Aorta (tissue), 5 donors: ENCODE measurements at regions not wholly inside any gene's neighbourhood (a gene's known extent, or its start where the extent isn't known, plus 50 kb on each side); places are given as distances from the start of the nearest gene placed in this dataset.

Experiments
- ATAC-seq: fragments of 200-7000 bp; cut with Tn5 transposase; one replicate; pipeline ENCODE4 v1.9.1; 2022; ENCODE audit warnings: moderate library complexity; ENCODE audit not compliant: low FRiP score
- DNase-seq, 2 donors: peaks; one replicate each; pipeline ENCODE4 v3.0.0-alpha.2; 2020
- H3K27ac ChIP-seq, 2 donors: one replicate each; pipeline ENCODE4 v1.5.1; 2013; ENCODE audit warnings: low read length in 2 of 2, mild to moderate bottlenecking in 2 of 2, moderate library complexity in 2 of 2, control low read depth in 1 of 2, inconsistent platforms in 1 of 2, low read depth in 1 of 2
- H3K27me3 ChIP-seq, 2 donors: one replicate each; pipeline ENCODE4 v1.6.1; 2013; ENCODE audit warnings: control low read depth in 1 of 2, low read length in 1 of 2, mild to moderate bottlenecking in 1 of 2, moderate library complexity in 1 of 2; ENCODE audit not compliant: insufficient read depth in 2 of 2, control insufficient read depth in 1 of 2
- H3K36me3 ChIP-seq, 2 donors: one replicate each; pipeline ENCODE4 v1.6.1; 2013; ENCODE audit warnings: control low read depth in 1 of 2, low read length in 1 of 2, mild to moderate bottlenecking in 1 of 2; ENCODE audit not compliant: insufficient read depth in 2 of 2, control insufficient read depth in 1 of 2
- H3K4me1 ChIP-seq, 2 donors: one replicate each; pipeline ENCODE4 v1.6.1; 2013; ENCODE audit warnings: low read length in 2 of 2, control low read depth in 1 of 2, mild to moderate bottlenecking in 1 of 2, moderate library complexity in 1 of 2; ENCODE audit not compliant: insufficient read depth in 2 of 2, control insufficient read depth in 1 of 2
- H3K4me3 ChIP-seq, 2 donors: one replicate each; pipeline ENCODE4 v1.5.1; 2013; ENCODE audit warnings: low read length in 2 of 2, control low read depth in 1 of 2, mild to moderate bottlenecking in 1 of 2
- H3K9me3 ChIP-seq: one replicate; pipeline ENCODE4 v1.6.1; 2013; ENCODE audit warnings: mild to moderate bottlenecking, low read length; ENCODE audit not compliant: control insufficient read depth
- WGBS, 2 donors: extraction: QIAGEN DNeasy Blood & Tissue Kit; methylation state at CpG; one replicate each; pipeline ENCODE4 v1.1.7; 2013; 5-methylcytosine and 5-hydroxymethylcytosine counted together
- intact Hi-C, 2 donors: fragments of 100-400 bp; cut with DNase I; formaldehyde crosslinking; loops; one replicate each; pipeline versions ENCODE4 v1.14.2 to v1.15.0; 2022
- donor health status: healthy with polysubstance abuse.
- donor health status: Bipolar disorder and iron deficiency.
- donor health status: DM: no; HTN: no; CAD: no.
- donor health status: DM: no; HTN: no; CAD: no.
- donor health status: DM: yes; HTN: yes; CAD: no.

DNA sequence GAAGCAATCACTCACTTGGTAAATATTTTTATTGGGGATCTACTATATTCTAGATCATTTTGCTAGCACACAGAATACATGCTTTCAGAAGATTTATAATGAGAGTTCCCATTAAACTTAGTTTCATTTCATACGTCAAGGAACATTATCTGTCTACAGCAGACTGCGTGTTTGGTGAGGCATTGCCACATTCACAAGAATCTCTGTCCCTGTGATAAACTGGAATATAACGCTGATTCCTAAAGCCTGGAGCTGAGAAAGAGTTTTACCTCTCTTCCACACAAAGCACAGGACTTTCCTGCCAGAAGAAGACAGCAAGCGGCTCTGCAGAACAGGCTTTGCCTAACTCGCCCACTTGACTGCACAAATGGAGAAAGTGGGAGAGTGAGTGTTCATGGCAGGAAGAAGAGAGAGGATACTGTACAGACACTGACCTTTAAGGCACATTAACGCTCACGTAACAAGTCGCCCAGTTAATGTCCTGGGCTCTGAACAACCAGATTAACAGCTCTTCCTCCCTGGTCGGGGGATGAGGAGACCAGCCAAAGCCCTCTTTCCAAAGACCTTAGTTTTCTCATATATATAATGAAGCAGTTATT, 356.2 kb downstream of the GPD2 start:
- Histone ChIP-seq H3K9me3 (no peaks in the 10 kb centered on the region), H3K27me3 (no peaks in the 10 kb centered on the region), H3K4me1 (no peaks in the 10 kb centered on the region), H3K36me3 (no peaks in the 10 kb centered on the region), H3K27ac (no peak overlapping the region), H3K4me3 (no peak overlapping the region)
- intact Hi-C loops, result no loop called here
- 82 to 87% methylated on average over 9 of the region's 9 CpGs for WGBS, 2 donors
- no peak for DNase-seq
- no peak for ATAC-seq

DNA sequence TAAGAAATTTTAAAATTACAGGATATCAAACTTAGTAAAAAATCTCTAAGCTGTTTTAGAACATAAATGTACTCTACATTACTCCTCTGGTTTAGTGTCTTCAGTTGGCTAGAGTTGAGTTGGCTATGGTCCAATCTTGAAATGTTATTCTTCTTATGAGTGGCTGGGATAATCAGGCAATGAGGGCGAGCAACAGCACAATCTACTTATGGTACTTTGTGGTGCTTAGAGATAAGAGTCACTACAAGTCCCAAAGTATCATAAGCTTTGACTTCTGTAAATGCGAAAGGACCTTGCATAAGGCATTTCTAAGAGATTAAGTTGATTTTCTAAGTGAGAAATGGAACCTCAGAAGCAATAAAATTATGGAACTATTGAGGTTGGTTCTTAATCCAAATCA, 361.7 kb downstream of the GPD2 start:
- ATAC-seq (no peak), DNase-seq (no peak)
- H3K9me3 ChIP-seq, result no peaks in the 10 kb centered on the region
- H3K27me3 ChIP-seq, result no peaks in the 10 kb centered on the region
- no peak overlapping the region for H3K27ac ChIP-seq
- intact Hi-C loops, result no loop called here
- no peak overlapping the region for H3K4me3 ChIP-seq
- no peaks in the 10 kb centered on the region for H3K36me3 ChIP-seq
- no peaks in the 10 kb centered on the region for H3K4me1 ChIP-seq
- 61 to 68% methylated on average over 2 of the region's 2 CpGs for WGBS, 2 donors

DNA sequence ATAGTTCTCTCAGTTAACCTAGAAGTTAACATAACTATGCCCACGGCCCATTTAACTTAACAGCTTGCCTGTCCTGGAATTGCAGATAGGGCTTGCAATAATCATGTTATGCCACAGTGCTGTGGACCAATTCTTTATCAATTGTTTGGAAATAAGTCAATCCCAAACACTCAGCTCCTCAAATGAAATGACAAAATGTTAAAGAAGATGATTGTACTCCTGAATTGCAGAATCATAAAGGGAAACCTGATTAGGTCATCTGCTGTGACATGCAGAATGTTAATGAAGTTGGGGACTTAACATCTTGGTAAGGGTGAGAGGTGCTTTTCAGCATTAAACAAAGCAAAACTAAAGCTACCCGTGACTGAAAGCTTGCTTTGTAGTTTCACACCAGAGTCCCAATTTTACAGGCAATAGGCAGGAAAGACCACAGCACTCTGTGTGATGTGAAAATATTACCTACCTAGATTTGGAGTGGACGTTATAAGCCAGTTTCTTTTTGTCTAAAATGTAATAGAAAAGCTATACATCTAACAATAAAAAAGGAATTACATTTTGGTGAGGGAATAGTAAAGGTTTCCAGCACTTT, 364.0 kb downstream of the GPD2 start:
- intact Hi-C loops, result no loop called here
- peak overlapping the region; percentile 20 to 26 for H3K4me3 ChIP-seq
- H3K4me1 ChIP-seq, result no peaks in the 10 kb centered on the region

GRCh38 chr2:156800781-156801361, 364.7 kb downstream of the GPD2 start:
- ATAC-seq (no peak), DNase-seq (no peak)
- H3K27me3 ChIP-seq, result peaks cover 0 to 2% of the 10 kb centered on the region in 2 donors
- H3K36me3 ChIP-seq, result no peaks in the 10 kb centered on the region
- no peaks in the 10 kb centered on the region for H3K9me3 ChIP-seq
- intact Hi-C loops, result no loop called here
- no peak overlapping the region for H3K4me3 ChIP-seq
- WGBS, 2 donors, result 50 to 51% methylated on average over 8 of the region's 8 CpGs
- H3K27ac ChIP-seq, result no peak overlapping the region
- no peaks in the 10 kb centered on the region for H3K4me1 ChIP-seq

More for the DNA sequence above, 364.0 kb downstream of the GPD2 start:
- WGBS, 2 donors, result 29 to 30% methylated on average over 3 of the region's 3 CpGs
- Histone ChIP-seq H3K36me3 (no peaks in the 10 kb centered on the region), H3K27ac (no peak overlapping the region), H3K27me3 (peaks cover 0 to 2% of the 10 kb centered on the region in 2 donors), H3K9me3 (no peaks in the 10 kb centered on the region)
- no peak for DNase-seq
- no peak for ATAC-seq

DNA sequence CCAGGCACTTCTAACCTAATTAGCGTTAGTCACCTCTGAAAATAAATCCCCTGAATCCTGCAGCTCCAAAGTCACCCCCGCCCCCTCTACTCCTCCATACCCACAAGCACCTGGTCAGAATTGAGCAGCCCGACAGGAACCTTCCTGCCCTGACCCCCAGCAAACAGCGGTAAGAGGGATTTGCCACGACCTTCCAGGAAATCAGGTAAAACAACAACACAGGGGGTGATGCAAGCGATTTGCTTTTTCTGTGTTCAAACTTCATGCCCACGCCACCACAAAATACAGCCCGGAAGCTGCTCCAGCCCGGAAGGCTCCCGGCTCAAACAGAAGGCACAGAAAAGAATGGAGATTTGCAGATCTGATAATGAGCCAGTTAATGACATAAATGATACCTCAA, 367.1 kb downstream of the GPD2 start:
- H3K4me3 ChIP-seq, result no peak overlapping the region
- H3K4me1 ChIP-seq, result no peaks in the 10 kb centered on the region
- no peak for ATAC-seq
- peaks cover 0 to 2% of the 10 kb centered on the region in 2 donors for H3K27me3 ChIP-seq
- H3K9me3 ChIP-seq, result peaks cover 3% of the 10 kb centered on the region
- 41 to 45% methylated on average over 10 of the region's 10 CpGs for WGBS, 2 donors
- intact Hi-C loops, result no loop called here
- DNase-seq, result peak in 1 of 2 donors; percentile 28
- H3K27ac ChIP-seq, result no peak overlapping the region
- no peaks in the 10 kb centered on the region for H3K36me3 ChIP-seq

- H3K4me3 ChIP-seq, result no peak overlapping the region
- intact Hi-C loops, result no loop called here
- no peak overlapping the region for H3K27ac ChIP-seq
- H3K9me3 ChIP-seq, result peaks cover 3% of the 10 kb centered on the region
- no peaks in the 10 kb centered on the region for H3K4me1 ChIP-seq
- H3K36me3 ChIP-seq, result no peaks in the 10 kb centered on the region
- ATAC-seq (no peak), DNase-seq (peak in 1 of 2 donors; percentile 40)
- peaks cover 0 to 2% of the 10 kb centered on the region in 2 donors for H3K27me3 ChIP-seq
- 75 to 82% methylated on average over 5 of the region's 5 CpGs for WGBS, 2 donors
Observed at GRCh38 chr2:156803967-156804366, 367.8 kb downstream of the GPD2 start.

GRCh38 chr2:156810094-156810493, 373.9 kb downstream of the GPD2 start:
- intact Hi-C loops, result no loop called here
- H3K4me3 ChIP-seq, result no peak overlapping the region
- DNase-seq, result no peak
- no peaks in the 10 kb centered on the region for H3K36me3 ChIP-seq
- H3K9me3 ChIP-seq, result peaks cover 6% of the 10 kb centered on the region
- H3K4me1 ChIP-seq, result no peaks in the 10 kb centered on the region
- no peaks in the 10 kb centered on the region for H3K27me3 ChIP-seq
- WGBS, 2 donors, result 77 to 80% methylated on average over 2 of the region's 2 CpGs
- no peak overlapping the region for H3K27ac ChIP-seq
- ATAC-seq, result no peak

DNA sequence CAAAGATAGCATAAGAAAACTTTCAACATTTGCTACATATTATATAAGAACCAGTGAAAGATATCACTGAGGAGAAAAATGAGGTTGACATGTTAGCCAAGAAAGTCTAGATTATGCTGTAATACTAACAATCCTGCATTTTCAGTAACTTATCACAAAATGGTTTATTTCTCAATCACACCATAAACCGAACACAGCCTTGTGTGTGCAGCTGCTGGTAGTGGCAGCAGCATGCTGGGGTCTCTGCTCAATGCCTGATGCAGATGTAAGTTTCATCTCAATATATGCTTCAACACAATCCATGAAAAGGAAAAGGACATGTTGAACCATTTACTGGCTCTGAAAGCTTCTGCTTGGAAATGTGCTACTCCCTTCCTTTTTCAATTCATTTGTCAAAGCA, 376.3 kb downstream of the GPD2 start:
- intact Hi-C loops, result no loop called here
- Histone ChIP-seq H3K27me3 (no peaks in the 10 kb centered on the region), H3K27ac (no peak overlapping the region), H3K36me3 (no peaks in the 10 kb centered on the region), H3K4me3 (no peak overlapping the region), H3K9me3 (peaks cover 3% of the 10 kb centered on the region), H3K4me1 (no peaks in the 10 kb centered on the region)
- ATAC-seq, result no peak
- 53 to 56% methylated on average over 1 of the region's 1 CpG for whole genome bisulfite sequencing, 2 donors
- DNase-seq, result no peak

- H3K4me3 ChIP-seq, result no peak overlapping the region
- H3K36me3 ChIP-seq, result no peaks in the 10 kb centered on the region
- intact Hi-C loops, result no loop called here
- H3K9me3 ChIP-seq, result no peaks in the 10 kb centered on the region
- no peaks in the 10 kb centered on the region for H3K27me3 ChIP-seq
- H3K4me1 ChIP-seq, result no peaks in the 10 kb centered on the region
- WGBS, 2 donors, result 68 to 69% methylated on average over 1 of the region's 1 CpG
- H3K27ac ChIP-seq, result no peak overlapping the region
- ATAC-seq (no peak), DNase-seq (no peak)
Observed at GRCh38 chr2:156817430-156817829, 381.3 kb downstream of the GPD2 start.
